SK-N-SH (cell line): ENCODE measurements at regions not wholly inside any gene's neighbourhood (a gene's known extent, or its start where the extent isn't known, plus 50 kb on each side); places are given as distances from the start of the nearest gene placed in this dataset.

ENCODE experiments used
- CTCF ChIA-PET: fragments of 300-600, 350-600 bp; formaldehyde crosslinking; extraction: SDS; loops from one replicate; lab custom pipeline; 2021; lab: Yijun Ruan, JAX
- POLR2A ChIA-PET: fragments of 350-600 bp; sonication (Branson Sonifier 250); formaldehyde crosslinking; extraction: SDS; loops from one replicate; lab custom pipeline; 2020; ENCODE audit warnings: antibody characterized with exemption, inconsistent platforms; lab: Yijun Ruan, JAX
- DNase-seq: peaks from one replicate; pipeline ENCODE4 v3.0.0; 2012
- H2AFZ ChIP-seq: fragments of 200-600 bp; sonication (generic); 2 replicates; pipeline ENCODE4 v1.8.1; 2016; ENCODE audit warnings: antibody characterized with exemption, mild to moderate bottlenecking, low read depth
- H3F3A ChIP-seq: fragments of 200-600 bp; sonication (generic); replicated peaks from 2 replicates; pipeline ENCODE3; 2016; ENCODE audit warnings: antibody characterized with exemption, mild to moderate bottlenecking; ENCODE audit not compliant: insufficient read depth
- H3K27ac ChIP-seq, 2 experiments: fragments of 200-500 bp in 1 of 2; fragments of 200-600 bp in 1 of 2; sonication (Bioruptor generic) in 1 of 2; sonication (generic), shearing (Covaris generic) in 1 of 2; 2 replicates each; pipeline versions ENCODE4 v1.5.1 to v1.6.1; 2014 to 2016; ENCODE audit warnings: low read depth in 2 of 2, inconsistent platforms in 1 of 2, low read length in 1 of 2, mild to moderate bottlenecking in 1 of 2, mixed read lengths in 1 of 2
- H3K27me3 ChIP-seq: fragments of 200-600 bp; sonication (generic), shearing (Covaris generic); 2 replicates; pipeline ENCODE4 v1.6.1; 2016; ENCODE audit warnings: mixed run types; ENCODE audit not compliant: insufficient read depth
- H3K36me3 ChIP-seq, 2 experiments: fragments of 200-500 bp in 1 of 2; fragments of 200-600 bp in 1 of 2; sonication (Bioruptor generic) in 1 of 2; sonication (generic) in 1 of 2; replicated peaks in 1 of 2; 2 replicates each; pipeline versions ENCODE3 to v1.5.1; 2014 to 2016; ENCODE audit warnings: low read length in 1 of 2, mild to moderate bottlenecking in 1 of 2; ENCODE audit not compliant: insufficient read depth in 2 of 2, control insufficient read depth in 1 of 2
- H3K4me1 ChIP-seq, 2 experiments: fragments of 200-500 bp in 1 of 2; fragments of 200-600 bp in 1 of 2; sonication (Bioruptor generic) in 1 of 2; sonication (generic), shearing (Covaris generic) in 1 of 2; 2 replicates each; pipeline versions ENCODE4 v1.5.1 to v1.6.1; 2014 to 2016; ENCODE audit warnings: low read depth in 1 of 2, low read length in 1 of 2, mixed run types in 1 of 2; ENCODE audit not compliant: insufficient read depth in 2 of 2, control insufficient read depth in 1 of 2
- H3K4me2 ChIP-seq: fragments of 200-600 bp; sonication (generic), shearing (Covaris generic); 2 replicates; pipeline ENCODE4 v1.6.1; 2017; ENCODE audit warnings: mixed run types
- H3K4me3 ChIP-seq, 2 experiments: fragments of 200-500 bp in 1 of 2; fragments of 200-600 bp in 1 of 2; sonication (Bioruptor generic) in 1 of 2; sonication (generic), shearing (Covaris generic) in 1 of 2; 2 replicates each; pipeline versions ENCODE4 v1.5.1 to v1.8.1; 2014 to 2016; ENCODE audit warnings: low read depth in 2 of 2, inconsistent platforms in 1 of 2, low read length in 1 of 2, mild to moderate bottlenecking in 1 of 2, mixed read lengths in 1 of 2, moderate library complexity in 1 of 2
- H3K79me2 ChIP-seq: fragments of 200-600 bp; sonication (generic); 2 replicates; pipeline ENCODE4 v1.8.1; 2017; ENCODE audit warnings: mild to moderate bottlenecking; ENCODE audit not compliant: insufficient read depth
- H3K9ac ChIP-seq: fragments of 200-600 bp; sonication (generic); 2 replicates; pipeline ENCODE4 v1.6.1; 2017; ENCODE audit warnings: mixed run types
- H3K9me2 ChIP-seq: fragments of 200-600 bp; sonication (generic); 2 replicates; pipeline ENCODE4 v1.6.1; 2017; ENCODE audit warnings: mixed run types
- H3K9me3 ChIP-seq: fragments of 200-600 bp; sonication (generic); 2 replicates; pipeline ENCODE4 v1.6.1; 2017; ENCODE audit warnings: mixed run types, mild to moderate bottlenecking, moderate library complexity
- H4K20me1 ChIP-seq: fragments of 200-600 bp; sonication (generic); 2 replicates; pipeline ENCODE4 v1.6.1; 2017; ENCODE audit warnings: mild to moderate bottlenecking, mixed run types; ENCODE audit not compliant: insufficient read depth
- CHD2 ChIP-seq: fragments of 150-350 bp; IDR thresholded peaks from 2 replicates; pipeline ENCODE4 v1.6.1; 2018; ENCODE audit warnings: low read length; ENCODE audit not compliant: partially characterized antibody
- ELF1 ChIP-seq: IDR thresholded peaks from 2 replicates; pipeline ENCODE4 v1.4.0; 2012
- FOXM1 ChIP-seq: IDR thresholded peaks from 2 replicates; pipeline ENCODE4 v1.4.0; 2012; ENCODE audit warnings: low read depth, mild to moderate bottlenecking
- IRF3 ChIP-seq: fragments of 150-350 bp; IDR thresholded peaks from 2 replicates; pipeline ENCODE4 v1.6.1; 2016; ENCODE audit warnings: mild to moderate bottlenecking, low read depth, low read length
- RXRA ChIP-seq: IDR thresholded peaks from 2 replicates; pipeline ENCODE4 v1.4.0; 2012; ENCODE audit warnings: low read depth, mild to moderate bottlenecking, borderline replicate concordance
- TCF12 ChIP-seq: IDR thresholded peaks from 2 replicates; pipeline ENCODE4 v1.4.0; 2012
- WGBS: methylation state at CpG from one replicate; pipeline ENCODE4 v1.1.6; 2017; ENCODE audit warnings: low lambda C conversion rate; 5-methylcytosine and 5-hydroxymethylcytosine counted together
- small RNA-seq, 7 experiments: library from RNA; depleted of rRNA; stranded (forward); fragments of <200 nt; gene quantifications; one replicate each; pipeline ENCODE3, GENCODE V24; 2012

GRCh38 chr6:139423971-139424667, 49.7 kb upstream of the CITED2 start:
- Histone ChIP-seq H3K4me2 (no peak overlapping the region), H3K9me3 (no peaks in the 10 kb centered on the region), H3K4me3 (no peak overlapping the region), H3K4me1 (no peaks in the 10 kb centered on the region; a peak in 1 of 4 replicates), H3K36me3 (no peaks in the 10 kb centered on the region), H4K20me1 (no peaks in the 10 kb centered on the region), H2AFZ (no peak overlapping the region), H3K9ac (no peak overlapping the region), H3K9me2 (no peaks in the 10 kb centered on the region), H3K27ac (no peak overlapping the region)
- POLR2A ChIA-PET = no interaction called here
- CTCF ChIA-PET = no interaction called here
- 45% methylated on average over 12 of the region's 12 CpGs for WGBS
- TF ChIP-seq CHD2 = no peak
- TF ChIP-seq IRF3 = no peak
- TF ChIP-seq TCF12 = no peak
- no peak for TF ChIP-seq RXRA
- no peak for TF ChIP-seq FOXM1
- TF ChIP-seq ELF1 = no peak
- TF ChIP-seq, all 33 proteins: peak for 0
- Histone ChIP-seq H3K79me2 (no peaks in the 10 kb centered on the region), H3K27me3 (no peaks in the 10 kb centered on the region), H3F3A (no peaks in the 10 kb centered on the region)
- no peak for DNase-seq

Small RNA genes lying in the stretch of these regions (small RNA-seq; reads per million reads assigned to genes)
- gene AL357080.1 = 0 reads per million in 7 experiments
- gene MIR3668 = 0 reads per million in 7 experiments
- gene MIR4465 = 0 to 0.21 (median 0) reads per million in 7 experiments
- gene RN7SKP106 = 0 reads per million in 7 experiments
- gene RNA5SP220 = 0 to 3.0 (median 0) reads per million in 7 experiments
